Endothelial cell (in vitro differentiated cells): ENCODE measurements at regions not wholly inside any gene's neighbourhood (a gene's known extent, or its start where the extent isn't known, plus 50 kb on each side); places are given as distances from the start of the nearest gene placed in this dataset.

ENCODE experiments used
- DNase-seq: peaks from one replicate; pipeline ENCODE4 v3.0.0; 2021; ENCODE audit warnings: low spot score
- H3K27ac Mint-ChIP-seq: one replicate; pipeline ENCODE4 v1.8.0; 2021; ENCODE audit warnings: mixed read lengths, inconsistent platforms; ENCODE audit not compliant: unreplicated experiment
- H3K27me3 Mint-ChIP-seq: one replicate; pipeline ENCODE4 v1.8.0; 2021; ENCODE audit warnings: mild to moderate bottlenecking, moderate library complexity, mixed read lengths, inconsistent platforms; ENCODE audit not compliant: unreplicated experiment
- H3K36me3 Mint-ChIP-seq: one replicate; pipeline ENCODE4 v1.8.0; 2021; ENCODE audit warnings: mild to moderate bottlenecking, low read depth, mixed read lengths, inconsistent platforms; ENCODE audit not compliant: unreplicated experiment
- H3K4me1 Mint-ChIP-seq: one replicate; pipeline ENCODE4 v1.8.0; 2021; ENCODE audit warnings: mild to moderate bottlenecking, mixed read lengths, inconsistent platforms; ENCODE audit not compliant: unreplicated experiment
- H3K4me3 Mint-ChIP-seq: one replicate; pipeline ENCODE4 v1.8.0; 2021; ENCODE audit warnings: mild to moderate bottlenecking, mixed read lengths, inconsistent platforms; ENCODE audit not compliant: unreplicated experiment
- H3K9me3 Mint-ChIP-seq: one replicate; pipeline ENCODE4 v1.8.0; 2021; ENCODE audit warnings: mixed read lengths, inconsistent platforms; ENCODE audit not compliant: unreplicated experiment
- TF ChIP-seq, protein P1 (sequence below): fragments of 200-600 bp; sonication (generic); IDR thresholded peaks from one replicate; pipeline ENCODE4 v1.5.0; 2021; ENCODE audit warnings: antibody characterized with exemption; ENCODE audit not compliant: unreplicated experiment

DNA sequence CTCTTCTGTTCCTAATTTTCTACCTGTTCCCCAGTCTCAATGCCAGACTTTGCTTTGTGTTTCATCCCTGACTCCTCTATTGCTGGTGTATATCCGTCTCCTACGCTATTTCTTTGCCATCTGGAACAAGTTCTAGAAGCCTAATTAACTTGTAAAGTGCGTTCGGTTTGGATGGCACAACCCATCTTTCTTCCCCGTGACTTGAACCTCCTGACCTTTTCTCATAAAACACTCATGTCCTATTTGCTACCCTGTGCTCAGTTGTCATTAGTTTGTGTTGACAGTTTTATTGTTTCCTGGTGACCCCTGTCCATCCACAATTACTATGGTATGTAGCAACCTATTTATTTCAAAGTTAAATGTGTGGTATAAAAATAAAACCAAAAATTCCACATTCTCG is 323.5 kb downstream of the TLE4 start:
- DNase-seq = no peak
- TF ChIP-seq, protein P1, sequence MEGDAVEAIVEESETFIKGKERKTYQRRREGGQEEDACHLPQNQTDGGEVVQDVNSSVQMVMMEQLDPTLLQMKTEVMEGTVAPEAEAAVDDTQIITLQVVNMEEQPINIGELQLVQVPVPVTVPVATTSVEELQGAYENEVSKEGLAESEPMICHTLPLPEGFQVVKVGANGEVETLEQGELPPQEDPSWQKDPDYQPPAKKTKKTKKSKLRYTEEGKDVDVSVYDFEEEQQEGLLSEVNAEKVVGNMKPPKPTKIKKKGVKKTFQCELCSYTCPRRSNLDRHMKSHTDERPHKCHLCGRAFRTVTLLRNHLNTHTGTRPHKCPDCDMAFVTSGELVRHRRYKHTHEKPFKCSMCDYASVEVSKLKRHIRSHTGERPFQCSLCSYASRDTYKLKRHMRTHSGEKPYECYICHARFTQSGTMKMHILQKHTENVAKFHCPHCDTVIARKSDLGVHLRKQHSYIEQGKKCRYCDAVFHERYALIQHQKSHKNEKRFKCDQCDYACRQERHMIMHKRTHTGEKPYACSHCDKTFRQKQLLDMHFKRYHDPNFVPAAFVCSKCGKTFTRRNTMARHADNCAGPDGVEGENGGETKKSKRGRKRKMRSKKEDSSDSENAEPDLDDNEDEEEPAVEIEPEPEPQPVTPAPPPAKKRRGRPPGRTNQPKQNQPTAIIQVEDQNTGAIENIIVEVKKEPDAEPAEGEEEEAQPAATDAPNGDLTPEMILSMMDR = no peak
- H3K27me3 Mint-ChIP-seq = peaks cover 2% of the 10 kb centered on the region
- no peak overlapping the region for H3K27ac Mint-ChIP-seq
- H3K4me3 Mint-ChIP-seq = no peak overlapping the region
- H3K4me1 Mint-ChIP-seq = no peaks in the 10 kb centered on the region
- H3K9me3 Mint-ChIP-seq = no peaks in the 10 kb centered on the region
- H3K36me3 Mint-ChIP-seq = no peaks in the 10 kb centered on the region

DNA sequence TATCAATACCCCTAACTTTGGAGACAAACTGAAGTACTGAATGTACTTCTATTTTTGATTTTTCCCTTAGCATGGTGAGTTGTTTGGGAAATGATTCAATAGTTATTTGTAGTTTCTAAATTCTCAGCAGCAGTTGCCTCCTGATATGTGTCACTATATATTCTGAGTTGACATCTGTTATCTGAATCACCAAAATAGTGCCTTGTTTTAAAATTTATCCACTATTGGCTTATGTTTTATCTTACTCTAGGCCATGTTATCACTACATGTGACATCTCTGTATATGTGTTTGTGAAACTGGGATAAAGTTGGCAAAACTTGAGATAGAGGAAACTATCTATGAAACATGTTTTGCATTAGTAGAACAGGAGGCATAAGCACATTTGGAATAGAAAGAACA is 317.6 kb downstream of the TLE4 start:
- no peaks in the 10 kb centered on the region for H3K9me3 Mint-ChIP-seq
- peaks cover 2% of the 10 kb centered on the region for H3K4me1 Mint-ChIP-seq
- no peak overlapping the region for H3K4me3 Mint-ChIP-seq
- no peak overlapping the region for H3K27ac Mint-ChIP-seq
- H3K27me3 Mint-ChIP-seq = no peaks in the 10 kb centered on the region
- TF ChIP-seq, protein P1 = no peak
- no peaks in the 10 kb centered on the region for H3K36me3 Mint-ChIP-seq
- no peak for DNase-seq

DNA sequence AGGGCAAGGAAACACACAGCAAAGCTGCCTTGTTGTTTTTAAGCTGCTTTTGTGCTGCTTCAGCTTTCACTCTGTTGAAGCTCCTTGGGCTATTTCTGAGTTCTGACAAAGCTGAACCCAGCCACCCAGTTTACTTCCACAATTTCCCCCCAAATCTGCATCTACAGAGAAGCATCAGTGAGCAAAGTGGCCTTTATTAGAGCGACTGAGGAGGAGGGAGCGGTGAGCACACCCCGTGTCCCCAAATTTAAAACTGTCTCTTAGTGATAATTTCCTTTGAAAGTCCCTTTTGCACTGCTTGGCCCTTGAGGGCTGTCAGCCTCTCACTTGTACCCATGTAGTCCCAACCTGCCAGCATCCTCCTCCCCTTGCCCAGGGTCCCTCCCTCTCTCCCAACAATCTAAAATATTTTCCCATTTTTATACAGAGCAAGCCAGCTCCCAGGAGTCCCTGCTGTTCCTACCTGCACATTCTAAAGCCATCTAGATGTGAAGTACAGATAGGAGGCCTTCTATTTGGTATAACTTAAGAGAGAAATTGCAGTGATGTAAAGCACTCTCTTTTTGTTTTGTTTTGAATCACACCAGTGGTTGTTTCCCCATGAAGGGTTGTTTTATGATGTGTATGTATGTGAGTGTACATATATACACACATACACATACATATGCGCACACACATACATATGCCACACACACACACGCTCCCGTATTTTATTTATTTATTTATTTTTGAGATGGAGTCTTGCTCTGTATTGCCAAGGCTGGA is 313.5 kb downstream of the TLE4 start:
- no peaks in the 10 kb centered on the region for H3K9me3 Mint-ChIP-seq
- no peaks in the 10 kb centered on the region for H3K36me3 Mint-ChIP-seq
- DNase-seq = no peak
- no peak overlapping the region for H3K27ac Mint-ChIP-seq
- TF ChIP-seq, protein P1 = no peak
- peaks cover 5% of the 10 kb centered on the region for H3K4me1 Mint-ChIP-seq
- H3K4me3 Mint-ChIP-seq = no peak overlapping the region
- no peaks in the 10 kb centered on the region for H3K27me3 Mint-ChIP-seq

DNA sequence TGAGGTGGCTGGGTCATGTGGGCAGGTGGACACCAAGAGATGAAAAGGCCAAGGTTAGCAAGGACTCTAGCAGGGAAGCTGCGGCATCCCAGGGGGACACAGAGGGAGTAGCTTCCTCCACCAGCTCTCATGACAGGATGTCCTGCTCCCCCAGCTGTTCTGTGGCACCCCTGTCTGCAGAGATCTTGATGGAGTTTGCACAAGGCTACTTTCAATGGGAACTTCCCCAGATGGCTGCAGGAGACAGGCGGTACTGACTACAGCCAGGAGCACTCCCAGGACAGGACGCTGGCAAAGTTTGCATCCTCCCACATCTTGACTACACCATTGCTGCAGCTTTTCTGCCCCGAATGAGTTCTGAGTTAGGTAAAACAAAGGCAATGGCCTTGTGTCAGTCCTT is 312.8 kb downstream of the TLE4 start:
- no peak overlapping the region for H3K4me3 Mint-ChIP-seq
- H3K4me1 Mint-ChIP-seq = peaks cover 5% of the 10 kb centered on the region
- no peak for DNase-seq
- H3K27ac Mint-ChIP-seq = no peak overlapping the region
- H3K36me3 Mint-ChIP-seq = no peaks in the 10 kb centered on the region
- TF ChIP-seq, protein P1 = no peak
- no peaks in the 10 kb centered on the region for H3K27me3 Mint-ChIP-seq
- H3K9me3 Mint-ChIP-seq = no peaks in the 10 kb centered on the region

DNA sequence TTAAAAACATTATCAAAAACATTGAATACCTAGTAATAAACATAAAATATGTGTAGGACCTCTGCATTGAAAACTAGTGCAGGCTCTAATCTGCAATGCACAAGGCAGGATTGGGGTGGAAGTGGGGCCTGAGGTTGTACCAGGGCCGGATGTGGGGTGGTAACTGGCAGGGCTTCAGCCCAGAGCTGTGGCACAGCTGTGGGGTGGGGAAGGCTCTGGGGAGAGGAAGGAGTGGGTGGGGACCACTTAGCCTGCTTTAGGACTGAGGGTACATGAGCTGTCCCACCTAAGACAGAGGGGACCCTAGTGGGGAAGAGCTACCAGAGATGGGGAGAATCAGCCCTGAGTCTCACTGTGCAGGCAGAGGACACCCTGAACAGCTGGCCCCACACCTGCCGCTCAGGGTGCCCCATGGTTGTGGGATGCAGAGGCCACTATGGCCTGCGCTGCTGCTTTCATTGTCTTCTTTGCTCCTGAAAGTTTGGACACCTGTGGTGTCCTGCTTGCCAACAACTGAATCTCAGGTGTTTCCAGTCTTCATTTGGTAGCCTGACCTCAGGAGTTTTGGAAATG is 311.4 kb downstream of the TLE4 start:
- no peak for DNase-seq
- peaks cover 5% of the 10 kb centered on the region for H3K4me1 Mint-ChIP-seq
- no peaks in the 10 kb centered on the region for H3K9me3 Mint-ChIP-seq
- TF ChIP-seq, protein P1 = no peak
- no peaks in the 10 kb centered on the region for H3K36me3 Mint-ChIP-seq
- H3K27me3 Mint-ChIP-seq = no peaks in the 10 kb centered on the region
- no peak overlapping the region for H3K4me3 Mint-ChIP-seq
- no peak overlapping the region for H3K27ac Mint-ChIP-seq
